ENCODE measurements at regions not wholly inside any gene's neighbourhood (a gene's known extent, or its start where the extent isn't known, plus 50 kb on each side); places are given as distances from the start of the nearest gene placed in this dataset.

DNA sequence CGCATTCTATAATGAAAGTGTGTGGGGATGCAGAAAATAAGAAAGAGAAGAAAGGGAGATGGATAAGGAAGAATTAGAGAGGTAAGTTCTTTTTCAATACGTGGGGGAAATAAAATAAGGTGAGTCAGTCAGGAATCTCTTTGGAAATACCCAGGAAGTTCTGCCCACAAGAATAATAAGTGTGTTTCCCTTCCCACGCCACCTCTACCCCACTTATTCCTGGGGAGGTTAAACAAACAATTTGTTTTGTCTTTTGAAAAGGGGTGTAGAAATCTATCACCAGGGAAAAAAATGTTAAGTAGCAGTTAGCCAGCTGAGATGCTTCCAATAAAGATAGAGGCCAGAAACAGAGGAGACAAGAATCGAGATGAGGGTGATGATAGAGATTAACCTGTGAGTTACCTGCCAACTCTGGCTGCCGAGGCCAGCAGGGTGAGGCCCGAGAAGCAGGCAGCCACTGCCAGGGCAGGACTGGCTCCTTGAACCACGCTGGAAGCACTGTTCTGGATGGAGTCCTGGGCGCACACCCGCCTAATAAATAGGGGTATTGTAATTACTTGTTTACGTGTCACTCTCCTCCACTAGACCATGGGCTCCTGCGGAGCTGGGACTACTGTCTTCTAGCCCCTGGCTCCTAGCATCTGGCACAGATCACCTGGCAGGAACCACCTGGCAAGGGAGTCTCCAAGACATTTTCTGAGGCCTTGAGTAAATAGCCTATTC, 191.3 kb downstream of the FGFR2 start:
- TF ChIP-seq EZH2 (IDR thresholded peaks at IDR 0.05; ENCODE audit: borderline replicate concordance, control insufficient read depth, low read depth, low read length): no peak
- no peak for TF ChIP-seq POLR2AphosphoS5 (IDR thresholded peaks at IDR 0.05; ENCODE audit: low read length)
- TF ChIP-seq, protein P1, sequence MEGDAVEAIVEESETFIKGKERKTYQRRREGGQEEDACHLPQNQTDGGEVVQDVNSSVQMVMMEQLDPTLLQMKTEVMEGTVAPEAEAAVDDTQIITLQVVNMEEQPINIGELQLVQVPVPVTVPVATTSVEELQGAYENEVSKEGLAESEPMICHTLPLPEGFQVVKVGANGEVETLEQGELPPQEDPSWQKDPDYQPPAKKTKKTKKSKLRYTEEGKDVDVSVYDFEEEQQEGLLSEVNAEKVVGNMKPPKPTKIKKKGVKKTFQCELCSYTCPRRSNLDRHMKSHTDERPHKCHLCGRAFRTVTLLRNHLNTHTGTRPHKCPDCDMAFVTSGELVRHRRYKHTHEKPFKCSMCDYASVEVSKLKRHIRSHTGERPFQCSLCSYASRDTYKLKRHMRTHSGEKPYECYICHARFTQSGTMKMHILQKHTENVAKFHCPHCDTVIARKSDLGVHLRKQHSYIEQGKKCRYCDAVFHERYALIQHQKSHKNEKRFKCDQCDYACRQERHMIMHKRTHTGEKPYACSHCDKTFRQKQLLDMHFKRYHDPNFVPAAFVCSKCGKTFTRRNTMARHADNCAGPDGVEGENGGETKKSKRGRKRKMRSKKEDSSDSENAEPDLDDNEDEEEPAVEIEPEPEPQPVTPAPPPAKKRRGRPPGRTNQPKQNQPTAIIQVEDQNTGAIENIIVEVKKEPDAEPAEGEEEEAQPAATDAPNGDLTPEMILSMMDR (IDR thresholded peaks at IDR 0.05 in 2 of 3, conservative IDR thresholded peaks at IDR 0.05 in 1 of 3; ENCODE audit: control insufficient read depth in 2 of 3, extremely low read depth in 1 of 3, insufficient read depth in 1 of 3, low read depth in 3 of 3, low read length in 3 of 3): no peak
- TF ChIP-seq PML (IDR thresholded peaks at IDR 0.05; ENCODE audit: low read length): no peak

All from GM12878 (cell line).